Mesendoderm (in vitro differentiated cells): ENCODE measurements at regions not wholly inside any gene's neighbourhood (a gene's known extent, or its start where the extent isn't known, plus 50 kb on each side); places are given as distances from the start of the nearest gene placed in this dataset.

ENCODE experiments used
- DNase-seq: peaks from one replicate; pipeline ENCODE4 v3.0.0; 2013
- H2AK5ac ChIP-seq: 2 replicates; pipeline ENCODE4 v1.6.1; 2013; ENCODE audit warnings: low read length, inconsistent platforms
- H2BK120ac ChIP-seq: 2 replicates; pipeline ENCODE4 v1.6.1; 2013; ENCODE audit warnings: low read depth, mild to moderate bottlenecking, low read length, moderate library complexity, mixed read lengths
- H2BK15ac ChIP-seq: replicated peaks from 2 replicates; pipeline ENCODE4 v1.6.1; 2013; ENCODE audit warnings: low read depth, mild to moderate bottlenecking, moderate library complexity
- H2BK5ac ChIP-seq: 2 replicates; pipeline ENCODE4 v1.6.1; 2013; ENCODE audit warnings: low read length, inconsistent platforms
- H3K18ac ChIP-seq: 2 replicates; pipeline ENCODE4 v1.6.1; 2013; ENCODE audit warnings: mild to moderate bottlenecking, low read length, mixed read lengths
- H3K23ac ChIP-seq: one replicate; pipeline ENCODE4 v1.6.1; 2013; ENCODE audit warnings: low read length
- H3K27ac ChIP-seq: 2 replicates; pipeline ENCODE4 v1.5.1; 2013; ENCODE audit warnings: low read depth, mild to moderate bottlenecking, inconsistent platforms, low read length, moderate library complexity
- H3K27me3 ChIP-seq: 2 replicates; pipeline ENCODE4 v1.6.1; 2013; ENCODE audit warnings: low read length, control low read depth, mild to moderate bottlenecking, inconsistent platforms; ENCODE audit not compliant: insufficient read depth, poor library complexity
- H3K36me3 ChIP-seq: 2 replicates; pipeline ENCODE4 v1.6.1; 2013; ENCODE audit warnings: low read length, inconsistent platforms; ENCODE audit not compliant: control insufficient read depth, insufficient read depth
- H3K4ac ChIP-seq: one replicate; pipeline ENCODE4 v1.6.1; 2013; ENCODE audit warnings: low read depth, mild to moderate bottlenecking, low read length, moderate library complexity
- H3K4me1 ChIP-seq: 2 replicates; pipeline ENCODE4 v1.6.1; 2013; ENCODE audit warnings: low read depth, low read length, inconsistent platforms; ENCODE audit not compliant: control insufficient read depth
- H3K4me2 ChIP-seq: 2 replicates; pipeline ENCODE4 v1.6.1; 2013; ENCODE audit warnings: low read length
- H3K4me3 ChIP-seq: 2 replicates; pipeline ENCODE4 v1.5.1; 2013; ENCODE audit warnings: mild to moderate bottlenecking, low read length
- H3K56ac ChIP-seq: one replicate; pipeline ENCODE4 v1.6.1; 2013; ENCODE audit warnings: low read length
- H3K79me1 ChIP-seq: 2 replicates; pipeline ENCODE4 v1.6.1; 2013; ENCODE audit warnings: low read length, inconsistent platforms
- H3K79me2 ChIP-seq: 2 replicates; pipeline ENCODE4 v1.6.1; 2013; ENCODE audit warnings: mild to moderate bottlenecking, low read length; ENCODE audit not compliant: control insufficient read depth, insufficient read depth
- H3K9ac ChIP-seq: 2 replicates; pipeline ENCODE4 v1.6.1; 2013; ENCODE audit warnings: low read length, inconsistent platforms
- H4K5ac ChIP-seq: one replicate; pipeline ENCODE4 v1.6.1; 2013; ENCODE audit warnings: low read length
- H4K8ac ChIP-seq: one replicate; pipeline ENCODE4 v1.6.1; 2013; ENCODE audit warnings: low read depth, mild to moderate bottlenecking, control low read depth, low read length, moderate library complexity
- WGBS: extraction: QIAGEN DNeasy Blood & Tissue Kit; methylation state at CpG from one replicate; pipeline ENCODE4 v1.1.7; 2013; ENCODE audit warnings: low lambda C conversion rate, missing lambda C conversion rate; ENCODE audit not compliant: insufficient coverage; ENCODE audit errors: extremely low coverage; 5-methylcytosine and 5-hydroxymethylcytosine counted together

DNA sequence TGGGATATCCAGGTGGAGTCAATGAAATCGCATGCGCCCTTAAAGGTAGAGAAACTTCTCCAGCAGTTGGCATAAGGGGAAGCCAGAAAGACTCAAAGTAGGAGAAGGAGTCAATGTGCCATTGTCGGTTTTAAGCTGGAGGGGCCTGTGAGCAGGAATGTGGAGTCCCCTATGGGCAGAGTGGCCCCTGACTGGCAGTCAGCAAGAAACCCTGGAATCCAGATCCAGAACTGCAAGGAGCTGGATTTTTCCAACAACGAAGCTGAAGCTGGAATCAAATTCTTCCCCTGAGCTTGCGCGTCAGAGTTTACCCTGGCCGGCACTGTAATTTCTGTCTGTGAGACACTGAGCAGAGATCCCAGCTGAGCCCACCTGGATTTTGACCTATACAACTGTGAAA, 315.0 kb downstream of the DHX35 start:
- Histone ChIP-seq H3K27me3 (no peaks in the 10 kb centered on the region), H4K8ac (no peak overlapping the region), H2BK15ac (no peak overlapping the region), H3K23ac (no peak overlapping the region), H2AK5ac (no peak overlapping the region), H3K4me2 (no peak overlapping the region), H3K27ac (no peak overlapping the region), H3K56ac (no peak overlapping the region), H3K79me1 (no peaks in the 10 kb centered on the region), H3K9ac (no peak overlapping the region), H4K5ac (no peak overlapping the region), H3K4me3 (no peak overlapping the region), H3K4me1 (no peaks in the 10 kb centered on the region), H2BK120ac (no peak overlapping the region), H3K18ac (no peak overlapping the region), H2BK5ac (no peak overlapping the region), H3K79me2 (no peaks in the 10 kb centered on the region), H3K4ac (no peak overlapping the region), H3K36me3 (no peaks in the 10 kb centered on the region)
- no peak for DNase-seq
- WGBS: no CpG with 5 or more reads among the region's 7 CpGs

GRCh38 chr20:39270837-39271604, 308.9 kb downstream of the DHX35 start:
- Histone ChIP-seq H3K18ac (no peak overlapping the region), H3K4me2 (no peak overlapping the region), H3K9ac (no peak overlapping the region), H3K27me3 (no peaks in the 10 kb centered on the region), H3K36me3 (no peaks in the 10 kb centered on the region), H3K4me3 (no peak overlapping the region), H3K27ac (no peak overlapping the region), H3K23ac (peak overlapping the region; percentile 51), H2BK15ac (no peak overlapping the region), H2AK5ac (no peak overlapping the region), H3K79me2 (no peaks in the 10 kb centered on the region), H4K5ac (no peak overlapping the region), H4K8ac (no peak overlapping the region), H3K4me1 (peaks cover 7% of the 10 kb centered on the region), H3K79me1 (no peaks in the 10 kb centered on the region), H3K4ac (no peak overlapping the region), H2BK120ac (no peak overlapping the region), H3K56ac (peak overlapping the region; percentile 17), H2BK5ac (no peak overlapping the region)
- peak; percentile 44 for DNase-seq
- WGBS: no CpG with 5 or more reads among the region's 10 CpGs

DNA sequence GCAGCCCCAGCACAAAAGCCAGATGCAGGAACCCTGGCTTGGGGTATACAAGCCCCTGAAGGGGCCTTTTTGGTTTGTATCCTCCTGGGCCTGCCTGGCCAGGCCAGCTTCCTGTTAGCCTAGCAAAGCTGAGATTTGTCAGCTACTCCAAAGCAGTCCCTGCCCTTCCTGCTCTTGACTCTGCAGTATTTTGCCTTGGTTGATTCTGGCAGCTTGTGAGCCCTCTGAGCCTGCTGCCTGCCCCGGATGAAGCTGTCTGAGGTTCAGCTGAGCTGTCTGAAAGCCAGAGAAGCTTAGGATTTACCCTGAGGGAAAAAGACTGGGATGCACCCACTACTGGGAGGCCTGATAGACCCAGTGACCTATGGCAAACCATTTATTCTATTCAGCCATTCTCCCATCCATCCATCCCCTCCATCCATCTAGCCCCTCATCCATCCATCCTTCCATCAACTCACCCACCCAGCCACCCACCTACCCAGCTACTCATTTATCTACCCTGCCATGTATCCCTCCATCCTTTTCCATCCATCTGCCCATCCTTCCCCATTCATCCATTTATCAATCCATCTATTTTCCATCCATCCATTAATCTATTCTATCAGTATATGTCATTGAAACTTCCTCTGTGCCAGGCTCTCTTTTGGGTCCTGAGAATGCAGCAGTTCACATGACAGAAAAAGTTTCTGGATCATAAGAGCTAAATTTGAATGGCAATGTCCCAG, 307.5 kb downstream of the DHX35 start:
- no peak overlapping the region for H3K23ac ChIP-seq
- H2AK5ac ChIP-seq: no peak overlapping the region
- no peak overlapping the region for H2BK15ac ChIP-seq
- H3K27ac ChIP-seq: no peak overlapping the region
- no peak overlapping the region for H3K9ac ChIP-seq
- H3K79me1 ChIP-seq: no peaks in the 10 kb centered on the region
- H3K4ac ChIP-seq: no peak overlapping the region
- no peak overlapping the region for H2BK5ac ChIP-seq
- H3K56ac ChIP-seq: no peak overlapping the region
- H3K79me2 ChIP-seq: no peaks in the 10 kb centered on the region
- no peaks in the 10 kb centered on the region for H3K36me3 ChIP-seq
- WGBS: no CpG with 5 or more reads among the region's 1 CpG
- peaks cover 7% of the 10 kb centered on the region for H3K4me1 ChIP-seq
- no peak overlapping the region for H4K8ac ChIP-seq
- H2BK120ac ChIP-seq: no peak overlapping the region
- no peaks in the 10 kb centered on the region for H3K27me3 ChIP-seq
- H3K4me3 ChIP-seq: no peak overlapping the region
- H3K4me2 ChIP-seq: no peak overlapping the region
- no peak overlapping the region for H4K5ac ChIP-seq
- DNase-seq: no peak
- H3K18ac ChIP-seq: no peak overlapping the region

GRCh38 chr20:39268981-39269461, 306.9 kb downstream of the DHX35 start:
- H3K56ac ChIP-seq: no peak overlapping the region
- H2AK5ac ChIP-seq: no peak overlapping the region
- H3K79me2 ChIP-seq: no peaks in the 10 kb centered on the region
- H3K27me3 ChIP-seq: no peaks in the 10 kb centered on the region
- peaks cover 7% of the 10 kb centered on the region for H3K4me1 ChIP-seq
- peak; percentile 64 for DNase-seq
- no peaks in the 10 kb centered on the region for H3K79me1 ChIP-seq
- H3K4ac ChIP-seq: no peak overlapping the region
- no peak overlapping the region for H3K23ac ChIP-seq
- no peak overlapping the region for H3K4me2 ChIP-seq
- no peak overlapping the region for H4K8ac ChIP-seq
- no peak overlapping the region for H3K27ac ChIP-seq
- H3K4me3 ChIP-seq: no peak overlapping the region
- no CpG with 5 or more reads among the region's 7 CpGs for WGBS
- no peak overlapping the region for H3K18ac ChIP-seq
- H3K36me3 ChIP-seq: no peaks in the 10 kb centered on the region
- H2BK120ac ChIP-seq: no peak overlapping the region
- no peak overlapping the region for H4K5ac ChIP-seq
- no peak overlapping the region for H2BK5ac ChIP-seq
- H2BK15ac ChIP-seq: no peak overlapping the region
- no peak overlapping the region for H3K9ac ChIP-seq

- H3K27me3 ChIP-seq: no peaks in the 10 kb centered on the region
- H3K4me1 ChIP-seq: peaks cover 7% of the 10 kb centered on the region
- no peaks in the 10 kb centered on the region for H3K79me2 ChIP-seq
- H4K8ac ChIP-seq: no peak overlapping the region
- H3K23ac ChIP-seq: no peak overlapping the region
- no peak overlapping the region for H3K56ac ChIP-seq
- H2AK5ac ChIP-seq: no peak overlapping the region
- no peak overlapping the region for H3K18ac ChIP-seq
- no peak overlapping the region for H3K27ac ChIP-seq
- no peak overlapping the region for H4K5ac ChIP-seq
- no peak overlapping the region for H2BK15ac ChIP-seq
- no peak overlapping the region for H2BK120ac ChIP-seq
- H3K4me3 ChIP-seq: no peak overlapping the region
- no peak overlapping the region for H3K9ac ChIP-seq
- no peak overlapping the region for H3K4me2 ChIP-seq
- H3K4ac ChIP-seq: no peak overlapping the region
- H2BK5ac ChIP-seq: no peak overlapping the region
- no peak for DNase-seq
- WGBS: no CpG with 5 or more reads among the region's 9 CpGs
- no peaks in the 10 kb centered on the region for H3K79me1 ChIP-seq
- no peaks in the 10 kb centered on the region for H3K36me3 ChIP-seq
These were observed 306.4 kb downstream of the DHX35 start for GRCh38 chr20:39268491-39268951.
